GM13977 (cell line): ENCODE measurements at regions not wholly inside any gene's neighbourhood (a gene's known extent, or its start where the extent isn't known, plus 50 kb on each side); places are given as distances from the start of the nearest gene placed in this dataset.

Experiments used
- DNase-seq: peaks from one replicate; pipeline ENCODE4 v3.0.0; 2012; ENCODE audit warnings: low spot score
- CTCF ChIP-seq: IDR thresholded peaks from 2 replicates; pipeline ENCODE4 v1.5.1; 2012; ENCODE audit warnings: mild to moderate bottlenecking, control low read depth; ENCODE audit not compliant: insufficient read depth; ENCODE audit errors: extremely low read depth, missing control alignments
- in situ Hi-C: fragments of 300-500 bp; cut with MboI; formaldehyde crosslinking; loops from one replicate; pipeline ENCODE4 v1.12.0; 2022; ENCODE audit warnings: low sequenced_read_pairs, low pct_unique_long_range_greater_than_20kb, mixed read lengths, inconsistent platforms; ENCODE audit not compliant: unreplicated experiment

- DNase-seq: no peak
- in situ Hi-C loops: no loop called here
- no peak for TF ChIP-seq CTCF
These were observed 459.8 kb downstream of the CDH8 start for GRCh38 chr16:61576476-61576875.

DNA sequence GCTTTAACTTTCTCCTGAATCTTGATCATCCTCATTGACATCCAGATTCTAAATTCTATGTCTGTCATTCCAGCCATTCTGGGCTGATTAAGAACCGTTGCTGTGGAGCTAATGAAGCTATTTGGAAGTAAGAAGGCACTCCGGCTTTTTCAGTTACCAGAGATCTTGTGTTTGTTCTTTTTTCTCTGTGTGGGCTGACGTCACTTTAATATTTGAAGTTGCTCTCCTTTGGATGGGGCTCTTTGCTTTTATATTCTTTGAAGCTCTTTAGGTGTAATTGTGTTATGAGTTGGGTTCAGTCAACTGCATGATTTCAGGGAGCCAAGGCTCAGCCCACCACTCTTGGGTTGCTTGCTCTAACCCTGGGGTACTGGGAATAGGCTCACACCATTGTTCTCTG, 460.6 kb downstream of the CDH8 start:
- no peak for DNase-seq
- no peak for TF ChIP-seq CTCF
- in situ Hi-C loops: no loop called here

DNA sequence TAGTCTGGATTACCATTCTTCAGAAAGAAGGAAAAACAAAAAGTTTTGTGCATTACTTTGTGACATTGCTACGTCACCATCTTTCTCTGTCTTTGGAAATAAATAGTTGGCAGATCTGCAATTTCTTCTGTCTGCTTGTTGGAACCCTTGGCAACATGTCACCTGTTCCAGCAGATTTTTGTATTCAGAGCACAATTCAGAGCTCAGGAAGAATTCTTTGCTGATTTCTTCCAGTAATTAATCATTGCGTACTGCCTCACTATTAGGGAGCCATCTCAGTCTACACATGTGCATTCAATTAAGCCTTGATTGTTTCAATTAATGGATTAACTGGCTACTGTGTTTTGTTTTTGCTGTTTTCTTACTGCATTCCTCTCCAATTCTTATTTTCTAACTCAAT, 467.2 kb downstream of the CDH8 start:
- in situ Hi-C loops: no loop called here
- TF ChIP-seq CTCF: no peak

GRCh38 chr16:61564716-61565115, 471.5 kb downstream of the CDH8 start:
- no peak for TF ChIP-seq CTCF
- no peak for DNase-seq
- in situ Hi-C loops: no loop called here

More for the DNA sequence above, 467.2 kb downstream of the CDH8 start:
- DNase-seq: no peak

DNA sequence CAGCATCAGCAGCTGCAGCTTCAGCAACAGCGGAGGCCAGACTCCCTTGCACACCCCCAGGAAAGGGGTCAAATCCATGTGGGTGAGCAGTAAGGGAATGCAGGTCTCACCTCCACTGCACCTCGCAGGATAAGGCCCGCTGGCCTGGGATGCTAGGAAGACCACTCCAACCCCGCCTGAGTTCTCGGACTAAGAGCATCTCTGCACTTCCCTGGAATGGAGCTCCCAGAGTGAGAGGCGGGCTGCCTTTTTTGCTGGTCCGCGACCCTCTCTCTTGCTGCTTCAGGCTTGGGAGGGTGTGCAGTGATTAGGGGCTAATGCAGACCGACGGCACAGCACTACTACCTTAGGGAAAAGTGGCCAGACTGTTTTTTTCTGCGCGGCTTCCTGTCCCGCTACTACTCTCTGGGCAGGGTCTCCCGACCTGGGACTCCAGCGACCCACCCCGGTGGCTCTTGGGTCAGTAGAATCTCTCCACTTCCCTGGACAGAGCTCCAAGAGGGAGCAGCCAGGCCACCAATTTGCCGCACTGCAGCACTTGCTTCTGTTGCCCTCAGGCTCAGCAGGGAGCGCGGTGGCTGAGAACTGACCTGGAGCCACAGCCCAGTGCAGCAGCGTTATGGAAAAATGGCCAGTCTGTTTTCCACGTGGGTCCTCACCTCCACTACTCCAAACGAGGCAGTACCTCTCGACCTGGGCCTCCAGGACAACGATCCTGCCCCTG, 480.4 kb downstream of the CDH8 start:
- in situ Hi-C loops: no loop called here
- DNase-seq: no peak
- no peak for TF ChIP-seq CTCF

GRCh38 chr16:61549327-61549726, 486.9 kb downstream of the CDH8 start:
- in situ Hi-C loops: no loop called here
- no peak for TF ChIP-seq CTCF
- no peak for DNase-seq

GRCh38 chr16:61547626-61548025, 488.6 kb downstream of the CDH8 start:
- TF ChIP-seq CTCF: no peak
- in situ Hi-C loops: no loop called here
- DNase-seq: no peak
